ENCODE measurements at regions not wholly inside any gene's neighbourhood (a gene's known extent, or its start where the extent isn't known, plus 50 kb on each side); places are given as distances from the start of the nearest gene placed in this dataset.

- intact Hi-C loops (cut with DNase I), result no loop called here
- no peak overlapping the region for H3K27ac ChIP-seq (ENCODE audit: low read depth in 2 of 2, low read length in 2 of 2)
- no peaks in the 10 kb centered on the region for H3K4me1 ChIP-seq (ENCODE audit: control insufficient read depth in 2 of 3, insufficient read depth in 2 of 3, low read depth in 1 of 3, low read length in 3 of 3)
- H3K27me3 ChIP-seq (ENCODE audit: control insufficient read depth, insufficient read depth, low read length), result no peaks in the 10 kb centered on the region
- no peak for TF ChIP-seq CTCF (IDR thresholded peaks at IDR 0.05; ENCODE audit: borderline replicate concordance, extremely low read depth, insufficient read depth)
- no peaks in the 10 kb centered on the region for H3K9me3 ChIP-seq (ENCODE audit: control insufficient read depth in 2 of 3, insufficient read depth in 1 of 3, low read length in 3 of 3)
- H3K36me3 ChIP-seq (ENCODE audit: control insufficient read depth in 2 of 3, insufficient read depth in 3 of 3, low read length in 3 of 3), result no peaks in the 10 kb centered on the region
- DNase-seq (no peak), FAIRE-seq (no peak)
- H3K4me3 ChIP-seq (ENCODE audit: low read length in 3 of 3), result no peak overlapping the region
- no peak overlapping the region for H3K9ac ChIP-seq (ENCODE audit: low read length in 3 of 3)
These were observed 730.6 kb upstream of the NRSN1 start for GRCh38 chr6:23395381-23395780.

- intact Hi-C loops (cut with DNase I), result no loop called here
- TF ChIP-seq CTCF (IDR thresholded peaks at IDR 0.05; ENCODE audit: borderline replicate concordance, extremely low read depth, insufficient read depth), result no peak
- H3K27me3 ChIP-seq (ENCODE audit: control insufficient read depth, insufficient read depth, low read length), result no peaks in the 10 kb centered on the region
- H3K9me3 ChIP-seq (ENCODE audit: control insufficient read depth in 2 of 3, insufficient read depth in 1 of 3, low read length in 3 of 3), result no peaks in the 10 kb centered on the region
- DNase-seq (no peak), FAIRE-seq (no peak)
- no peak overlapping the region for H3K9ac ChIP-seq (ENCODE audit: low read length in 3 of 3)
- no peak overlapping the region for H3K27ac ChIP-seq (ENCODE audit: low read depth in 2 of 2, low read length in 2 of 2)
- H3K36me3 ChIP-seq (ENCODE audit: control insufficient read depth in 2 of 3, insufficient read depth in 3 of 3, low read length in 3 of 3), result no peaks in the 10 kb centered on the region
- H3K4me3 ChIP-seq (ENCODE audit: low read length in 3 of 3), result no peak overlapping the region
- no peaks in the 10 kb centered on the region for H3K4me1 ChIP-seq (ENCODE audit: control insufficient read depth in 2 of 3, insufficient read depth in 2 of 3, low read depth in 1 of 3, low read length in 3 of 3)
These were observed 729.1 kb upstream of the NRSN1 start for GRCh38 chr6:23396949-23397348.

GRCh38 chr6:23403460-23403859 lies 722.6 kb upstream of the NRSN1 start:
- no peaks in the 10 kb centered on the region for H3K4me1 ChIP-seq (ENCODE audit: control insufficient read depth in 2 of 3, insufficient read depth in 2 of 3, low read depth in 1 of 3, low read length in 3 of 3)
- no peaks in the 10 kb centered on the region for H3K27me3 ChIP-seq (ENCODE audit: control insufficient read depth, insufficient read depth, low read length)
- H3K9me3 ChIP-seq (ENCODE audit: control insufficient read depth in 2 of 3, insufficient read depth in 1 of 3, low read length in 3 of 3), result no peaks in the 10 kb centered on the region
- no peak for TF ChIP-seq CTCF (IDR thresholded peaks at IDR 0.05; ENCODE audit: borderline replicate concordance, extremely low read depth, insufficient read depth)
- H3K36me3 ChIP-seq (ENCODE audit: control insufficient read depth in 2 of 3, insufficient read depth in 3 of 3, low read length in 3 of 3), result no peaks in the 10 kb centered on the region
- H3K9ac ChIP-seq (ENCODE audit: low read length in 3 of 3), result no peak overlapping the region
- no peak overlapping the region for H3K27ac ChIP-seq (ENCODE audit: low read depth in 2 of 2, low read length in 2 of 2)
- DNase-seq (no peak), FAIRE-seq (no peak)
- intact Hi-C loops (cut with DNase I), result no loop called here
- no peak overlapping the region for H3K4me3 ChIP-seq (ENCODE audit: low read length in 3 of 3)

GRCh38 chr6:23409531-23409930 lies 716.5 kb upstream of the NRSN1 start:
- intact Hi-C loops (cut with DNase I), result no loop called here
- no peak for FAIRE-seq

More at GRCh38 chr6:23409531-23409930, 716.5 kb upstream of the NRSN1 start:
- H3K9me3 ChIP-seq (ENCODE audit: control insufficient read depth in 2 of 3, insufficient read depth in 1 of 3, low read length in 3 of 3), result no peaks in the 10 kb centered on the region
- no peak overlapping the region for H3K27ac ChIP-seq (ENCODE audit: low read depth in 2 of 2, low read length in 2 of 2)
- peaks cover 0 to 5% (median 0%) of the 10 kb centered on the region in 3 donors for H3K4me1 ChIP-seq (ENCODE audit: control insufficient read depth in 2 of 3, insufficient read depth in 2 of 3, low read depth in 1 of 3, low read length in 3 of 3)
- no peak overlapping the region for H3K4me3 ChIP-seq (ENCODE audit: low read length in 3 of 3)
- no peak for TF ChIP-seq CTCF (IDR thresholded peaks at IDR 0.05; ENCODE audit: borderline replicate concordance, extremely low read depth, insufficient read depth)
- DNase-seq, result no peak
- no peak overlapping the region for H3K9ac ChIP-seq (ENCODE audit: low read length in 3 of 3)
- H3K36me3 ChIP-seq (ENCODE audit: control insufficient read depth in 2 of 3, insufficient read depth in 3 of 3, low read length in 3 of 3), result no peaks in the 10 kb centered on the region
- H3K27me3 ChIP-seq (ENCODE audit: control insufficient read depth, insufficient read depth, low read length), result no peaks in the 10 kb centered on the region
